A549 (cell line): ENCODE measurements at regions not wholly inside any gene's neighbourhood (a gene's known extent, or its start where the extent isn't known, plus 50 kb on each side); places are given as distances from the start of the nearest gene placed in this dataset.
A peak's percentile ranks its signal among the peaks of the same experiment; 100 is the strongest.

Experiments used
- ATAC-seq, 2 experiments: fragments of 200-7000 bp in 1 of 2; fragments of >200 bp in 1 of 2; cut with Nextera tagmentation in 1 of 2; cut with Tn5 transposase in 1 of 2; 3 replicates each; pipeline versions ENCODE4 v1.8.0 to v1.9.1; 2018 to 2020; ENCODE audit warnings: mild to moderate bottlenecking in 1 of 2, moderate library complexity in 1 of 2
- CTCF ChIA-PET: fragments of 300-600 bp; sonication (Branson Sonifier 250); formaldehyde crosslinking; extraction: SDS; loops from one replicate; lab custom pipeline; 2021; ENCODE audit warnings: antibody characterized with exemption, inconsistent platforms; lab: Yijun Ruan, JAX
- POLR2A ChIA-PET: fragments of 350-600 bp; formaldehyde crosslinking; extraction: SDS; loops from one replicate; lab custom pipeline; 2021; ENCODE audit warnings: antibody characterized with exemption, inconsistent platforms; lab: Yijun Ruan, JAX
- DNase-seq, 2 experiments: peaks; one replicate each; pipeline versions ENCODE4 v3.0.0 to v3.0.0-alpha.2; 2011 to 2016; ENCODE audit warnings: low read depth in 1 of 2, low spot score in 1 of 2
- FAIRE-seq: peaks from 2 replicates; lab custom pipeline; 2011; peaks lifted over from hg19 to GRCh38; lab: Jason Lieb, UNC
- H3K27ac ChIP-seq, 2 experiments: fragments of >200 bp; sonication (Bioruptor Twin); formaldehyde crosslinking; 3 replicates each; pipeline ENCODE4 v1.5.1; 2016 to 2017
- H3K4me1 ChIP-seq: fragments of >200 bp; sonication (Bioruptor Twin); formaldehyde crosslinking; 3 replicates; pipeline ENCODE4 v1.6.1; 2016
- H3K4me2 ChIP-seq: fragments of >200 bp; sonication (Bioruptor Twin); formaldehyde crosslinking; 3 replicates; pipeline ENCODE4 v1.6.1; 2016
- H3K4me3 ChIP-seq: fragments of >200 bp; sonication (Bioruptor Twin); formaldehyde crosslinking; 3 replicates; pipeline ENCODE4 v1.5.1; 2016
- H3K9me3 ChIP-seq: fragments of >200 bp; sonication (Bioruptor Twin); formaldehyde crosslinking; 3 replicates; pipeline ENCODE4 v1.6.1; 2016
- CHD4 ChIP-seq: fragments of 200-600 bp; sonication (generic); IDR thresholded peaks from 2 replicates; pipeline ENCODE4 v1.6.1; 2016; ENCODE audit warnings: antibody characterized with exemption, mild to moderate bottlenecking, borderline replicate concordance
- EHMT2 ChIP-seq: fragments of 200-600 bp; sonication (generic); IDR thresholded peaks from 2 replicates; pipeline ENCODE4 v1.6.1; 2016; ENCODE audit warnings: antibody characterized with exemption, low read depth, mild to moderate bottlenecking, moderate library complexity
- FOSL2 ChIP-seq, 2 experiments: fragments of 450-650 bp in 1 of 2; fragments of >200 bp in 1 of 2; sonication (Bioruptor Twin) in 1 of 2; formaldehyde crosslinking; IDR thresholded peaks; 2 replicates each; pipeline versions ENCODE4 v1.5.0 to v1.6.1; 2016 to 2020; ENCODE audit warnings: mild to moderate bottlenecking in 1 of 2, moderate library complexity in 1 of 2
- HDAC2 ChIP-seq: fragments of 200-600 bp; sonication (generic); IDR thresholded peaks from 2 replicates; pipeline ENCODE4 v1.6.1; 2016
- RARB ChIP-seq: fragments of 250-450 bp; sonication (Bioruptor Pico); IDR thresholded peaks from 2 replicates; pipeline ENCODE4 v1.8.0; 2021; ENCODE audit warnings: mild to moderate bottlenecking, moderate library complexity
- RCOR1 ChIP-seq: fragments of 150-350 bp; IDR thresholded peaks from 2 replicates; pipeline ENCODE4 v1.6.1; 2014; ENCODE audit warnings: antibody characterized with exemption, low read length, low read depth
- SMC3 ChIP-seq: fragments of >200 bp; sonication (Bioruptor Twin); formaldehyde crosslinking; IDR thresholded peaks from 3 replicates; pipeline ENCODE4 v1.6.1; 2018; ENCODE audit warnings: inconsistent platforms
- WGBS: methylation state at CpG from one replicate; pipeline ENCODE4 v1.1.6; 2017; ENCODE audit errors: missing lambda C conversion rate; 5-methylcytosine and 5-hydroxymethylcytosine counted together
- TF ChIP-seq, protein P1 (sequence below): fragments of >200 bp; sonication (Bioruptor Twin); formaldehyde crosslinking; IDR thresholded peaks from 3 replicates; pipeline ENCODE4 v1.5.1; 2016
- TF ChIP-seq, protein P2 (sequence below): fragments of 450-650 bp; IDR thresholded peaks from 2 replicates; pipeline ENCODE4 v1.6.1; 2014; ENCODE audit warnings: antibody characterized with exemption
- TF ChIP-seq, protein P3 (sequence below): fragments of 200-600 bp; sonication (generic); IDR thresholded peaks from 2 replicates; pipeline ENCODE4 v1.6.1; 2016; ENCODE audit warnings: antibody characterized with exemption, mild to moderate bottlenecking, moderate library complexity

DNA sequence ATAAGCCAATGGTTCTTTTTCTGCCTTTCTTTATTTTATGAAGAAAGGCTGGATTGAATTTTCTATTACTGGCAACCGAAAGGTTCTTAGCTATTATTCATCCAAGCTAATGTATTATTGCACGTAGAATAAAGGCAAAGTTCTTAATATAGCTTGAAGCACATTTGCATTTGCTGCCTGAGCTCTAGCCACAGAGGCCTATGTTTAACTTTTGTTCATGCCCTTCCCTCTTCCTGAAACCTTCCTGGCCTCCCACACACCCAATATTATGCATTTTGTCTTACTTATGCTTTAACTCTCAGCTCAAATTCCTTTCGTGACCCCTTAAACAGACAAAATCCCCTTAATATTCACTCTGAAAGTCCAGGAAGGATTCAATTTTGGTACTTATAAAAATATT lies 71.0 kb upstream of the ZNF280D start (continued):
- TF ChIP-seq, protein P1, sequence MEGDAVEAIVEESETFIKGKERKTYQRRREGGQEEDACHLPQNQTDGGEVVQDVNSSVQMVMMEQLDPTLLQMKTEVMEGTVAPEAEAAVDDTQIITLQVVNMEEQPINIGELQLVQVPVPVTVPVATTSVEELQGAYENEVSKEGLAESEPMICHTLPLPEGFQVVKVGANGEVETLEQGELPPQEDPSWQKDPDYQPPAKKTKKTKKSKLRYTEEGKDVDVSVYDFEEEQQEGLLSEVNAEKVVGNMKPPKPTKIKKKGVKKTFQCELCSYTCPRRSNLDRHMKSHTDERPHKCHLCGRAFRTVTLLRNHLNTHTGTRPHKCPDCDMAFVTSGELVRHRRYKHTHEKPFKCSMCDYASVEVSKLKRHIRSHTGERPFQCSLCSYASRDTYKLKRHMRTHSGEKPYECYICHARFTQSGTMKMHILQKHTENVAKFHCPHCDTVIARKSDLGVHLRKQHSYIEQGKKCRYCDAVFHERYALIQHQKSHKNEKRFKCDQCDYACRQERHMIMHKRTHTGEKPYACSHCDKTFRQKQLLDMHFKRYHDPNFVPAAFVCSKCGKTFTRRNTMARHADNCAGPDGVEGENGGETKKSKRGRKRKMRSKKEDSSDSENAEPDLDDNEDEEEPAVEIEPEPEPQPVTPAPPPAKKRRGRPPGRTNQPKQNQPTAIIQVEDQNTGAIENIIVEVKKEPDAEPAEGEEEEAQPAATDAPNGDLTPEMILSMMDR, result no peak

DNA sequence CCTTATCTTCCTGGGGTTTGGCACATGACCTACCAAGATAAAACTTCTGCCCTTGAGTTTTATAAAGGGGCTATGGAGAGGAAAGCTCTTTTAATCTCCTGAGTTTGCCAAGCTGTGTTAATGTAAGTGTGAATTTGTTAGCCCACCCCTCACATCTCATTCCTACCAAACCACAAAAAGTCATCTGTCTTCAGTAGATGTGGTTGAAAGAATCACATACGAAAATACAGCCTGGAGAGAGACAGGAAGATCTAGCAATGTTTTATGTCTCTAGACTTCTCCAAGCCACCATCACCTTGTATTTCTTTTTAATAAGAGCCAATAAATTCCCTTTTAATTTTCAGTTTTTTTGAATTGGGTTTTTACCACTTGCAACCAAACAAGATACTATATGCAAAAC lies 68.9 kb upstream of the ZNF280D start:
- WGBS, result 63% methylated on average over 1 of the region's 1 CpG
- ChIA-PET CTCF (interaction anchor here (1.0 to 1.3 kb wide), 4 partner anchors 11 to 66 kb away, joined by 3 to 4 read pairs (median 3); no protein-coding TSS in a partner anchor), POLR2A (no interaction called here)
- FAIRE-seq (no peak), DNase-seq (no peak), ATAC-seq (no peak)
- no peak overlapping the region for H3K4me2 ChIP-seq
- TF ChIP-seq HDAC2 (no peak), RCOR1 (no peak), EHMT2 (no peak), CHD4 (no peak)
- TF ChIP-seq, protein P2, sequence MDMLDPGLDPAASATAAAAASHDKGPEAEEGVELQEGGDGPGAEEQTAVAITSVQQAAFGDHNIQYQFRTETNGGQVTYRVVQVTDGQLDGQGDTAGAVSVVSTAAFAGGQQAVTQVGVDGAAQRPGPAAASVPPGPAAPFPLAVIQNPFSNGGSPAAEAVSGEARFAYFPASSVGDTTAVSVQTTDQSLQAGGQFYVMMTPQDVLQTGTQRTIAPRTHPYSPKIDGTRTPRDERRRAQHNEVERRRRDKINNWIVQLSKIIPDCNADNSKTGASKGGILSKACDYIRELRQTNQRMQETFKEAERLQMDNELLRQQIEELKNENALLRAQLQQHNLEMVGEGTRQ, result no peak
- TF ChIP-seq, protein P3, sequence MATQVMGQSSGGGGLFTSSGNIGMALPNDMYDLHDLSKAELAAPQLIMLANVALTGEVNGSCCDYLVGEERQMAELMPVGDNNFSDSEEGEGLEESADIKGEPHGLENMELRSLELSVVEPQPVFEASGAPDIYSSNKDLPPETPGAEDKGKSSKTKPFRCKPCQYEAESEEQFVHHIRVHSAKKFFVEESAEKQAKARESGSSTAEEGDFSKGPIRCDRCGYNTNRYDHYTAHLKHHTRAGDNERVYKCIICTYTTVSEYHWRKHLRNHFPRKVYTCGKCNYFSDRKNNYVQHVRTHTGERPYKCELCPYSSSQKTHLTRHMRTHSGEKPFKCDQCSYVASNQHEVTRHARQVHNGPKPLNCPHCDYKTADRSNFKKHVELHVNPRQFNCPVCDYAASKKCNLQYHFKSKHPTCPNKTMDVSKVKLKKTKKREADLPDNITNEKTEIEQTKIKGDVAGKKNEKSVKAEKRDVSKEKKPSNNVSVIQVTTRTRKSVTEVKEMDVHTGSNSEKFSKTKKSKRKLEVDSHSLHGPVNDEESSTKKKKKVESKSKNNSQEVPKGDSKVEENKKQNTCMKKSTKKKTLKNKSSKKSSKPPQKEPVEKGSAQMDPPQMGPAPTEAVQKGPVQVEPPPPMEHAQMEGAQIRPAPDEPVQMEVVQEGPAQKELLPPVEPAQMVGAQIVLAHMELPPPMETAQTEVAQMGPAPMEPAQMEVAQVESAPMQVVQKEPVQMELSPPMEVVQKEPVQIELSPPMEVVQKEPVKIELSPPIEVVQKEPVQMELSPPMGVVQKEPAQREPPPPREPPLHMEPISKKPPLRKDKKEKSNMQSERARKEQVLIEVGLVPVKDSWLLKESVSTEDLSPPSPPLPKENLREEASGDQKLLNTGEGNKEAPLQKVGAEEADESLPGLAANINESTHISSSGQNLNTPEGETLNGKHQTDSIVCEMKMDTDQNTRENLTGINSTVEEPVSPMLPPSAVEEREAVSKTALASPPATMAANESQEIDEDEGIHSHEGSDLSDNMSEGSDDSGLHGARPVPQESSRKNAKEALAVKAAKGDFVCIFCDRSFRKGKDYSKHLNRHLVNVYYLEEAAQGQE, result no peak
- peaks cover 10% of the 10 kb centered on the region; the same call in 2 of the 3 replicates for H3K4me1 ChIP-seq
- H3K4me3 ChIP-seq, result no peak overlapping the region
- peaks cover 8% of the 10 kb centered on the region; the same call in 2 of the 3 replicates for H3K9me3 ChIP-seq
- no peak overlapping the region for H3K27ac ChIP-seq

DNA sequence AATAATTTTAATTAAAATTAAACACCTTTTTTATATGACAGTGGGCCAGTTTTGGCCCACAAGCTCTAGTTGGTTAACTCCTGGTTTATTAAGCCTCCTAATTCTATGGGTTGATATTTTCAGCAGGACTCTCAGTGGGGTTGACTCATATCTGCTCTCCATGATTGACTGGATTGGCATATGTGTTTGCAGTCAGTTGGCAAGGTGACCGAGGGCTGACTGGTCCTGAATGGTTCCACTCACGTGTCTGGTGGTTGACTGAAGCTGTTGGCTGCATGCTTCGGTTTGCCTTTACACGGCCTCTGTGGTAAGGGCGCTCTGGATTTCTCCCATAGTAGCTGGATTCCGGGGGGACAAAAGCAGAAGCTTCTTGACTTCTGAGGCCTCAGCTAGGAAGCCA lies 65.3 kb upstream of the ZNF280D start:
- no peaks in the 10 kb centered on the region for H3K4me1 ChIP-seq
- POLR2A ChIA-PET, result no interaction called here
- FAIRE-seq, result no peak
- H3K27ac ChIP-seq, result no peak overlapping the region
- DNase-seq, result no peak
- peaks cover 2% of the 10 kb centered on the region; the same call in 1 of the 3 replicates for H3K9me3 ChIP-seq
- CTCF ChIA-PET, result interaction anchor here (0.6 to 1.3 kb wide), 3 partner anchors 10 to 340 kb away, joined by 3 to 4 read pairs (median 3); no protein-coding TSS in a partner anchor
- no peak for TF ChIP-seq SMC3
- H3K4me3 ChIP-seq, result no peak overlapping the region
- H3K4me2 ChIP-seq, result no peak overlapping the region
- 71% methylated on average over 6 of the region's 6 CpGs for WGBS
- no peak for ATAC-seq

DNA sequence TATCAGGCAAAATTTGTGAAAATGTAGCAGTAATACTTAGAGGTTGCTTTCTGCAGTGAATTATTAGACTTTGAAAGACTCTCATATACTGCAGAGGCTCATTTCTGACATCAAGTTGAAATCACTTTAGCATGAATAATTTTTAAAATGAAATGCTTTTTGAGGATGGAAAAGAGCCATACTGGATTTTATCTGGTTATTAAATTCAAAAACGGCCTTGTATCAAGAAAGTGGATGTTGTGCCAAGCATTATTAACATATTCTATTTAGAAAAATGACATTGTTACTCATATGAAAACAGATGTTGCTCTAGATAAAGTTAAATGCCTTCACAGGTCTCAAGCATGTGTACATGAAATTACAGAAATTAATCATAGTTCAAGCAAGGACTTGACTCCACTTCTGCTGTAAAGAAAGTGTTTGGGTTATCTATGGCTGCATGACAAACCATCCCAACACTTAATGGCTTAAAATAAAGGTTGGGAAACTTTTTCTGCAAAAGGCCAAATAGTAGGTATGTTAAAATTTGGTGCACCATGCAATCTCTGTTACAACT lies 64.5 kb upstream of the ZNF280D start:
- no peak overlapping the region for H3K4me3 ChIP-seq
- no peak for TF ChIP-seq FOSL2 (IDR thresholded peaks at IDR 0.05)
- no peak for TF ChIP-seq FOSL2 (CRISPR knock-in tag; IDR thresholded peaks at IDR 0.05)
- no peak for TF ChIP-seq RARB (CRISPR knock-in tag)
- POLR2A ChIA-PET, result no interaction called here
- H3K4me2 ChIP-seq, result no peak overlapping the region
- no peak for DNase-seq
- H3K9me3 ChIP-seq, result peaks cover 7% of the 10 kb centered on the region; the same call in 1 of the 3 replicates
- CTCF ChIA-PET, result no interaction called here
- no peak for ATAC-seq
- no peaks in the 10 kb centered on the region for H3K4me1 ChIP-seq
- FAIRE-seq, result peak; percentile 77
- H3K27ac ChIP-seq, result no peak overlapping the region
- WGBS, result 5% methylated on average over 1 of the region's 1 CpG
